GM23338 (cell line): ENCODE measurements at regions not wholly inside any gene's neighbourhood (a gene's known extent, or its start where the extent isn't known, plus 50 kb on each side); places are given as distances from the start of the nearest gene placed in this dataset.

Experiments
- ATAC-seq: fragments of 200-7000 bp; cut with Tn5 transposase; 3 replicates; pipeline ENCODE4 v1.9.1; 2020
- DNase-seq: peaks from one replicate; pipeline ENCODE4 v3.0.0-alpha.2; 2015; ENCODE audit warnings: low spot score
- H2AFZ ChIP-seq: fragments of 200-600 bp; sonication (generic); 2 replicates; pipeline ENCODE4 v1.8.0; 2016; ENCODE audit warnings: antibody characterized with exemption, mild to moderate bottlenecking, moderate library complexity
- H3F3A ChIP-seq: fragments of 200-600 bp; sonication (generic); replicated peaks from 2 replicates; pipeline ENCODE4 v1.8.0; 2017; ENCODE audit warnings: antibody characterized with exemption, mixed run types, low read depth
- H3K27ac ChIP-seq: fragments of 200-600 bp; sonication (generic); 2 replicates; pipeline ENCODE4 v1.6.1; 2016; ENCODE audit warnings: low read depth
- H3K27me3 ChIP-seq: fragments of 200-600 bp; sonication (generic); 2 replicates; pipeline ENCODE4 v1.8.0; 2016; ENCODE audit warnings: mild to moderate bottlenecking, mixed run types, moderate library complexity; ENCODE audit not compliant: insufficient read depth
- H3K36me3 ChIP-seq: fragments of 200-600 bp; sonication (generic); 2 replicates; pipeline ENCODE4 v1.8.0; 2016; ENCODE audit warnings: mild to moderate bottlenecking; ENCODE audit not compliant: insufficient read depth
- H3K4me1 ChIP-seq: fragments of 200-600 bp; sonication (generic); 2 replicates; pipeline ENCODE4 v1.8.0; 2016; ENCODE audit warnings: mild to moderate bottlenecking, moderate library complexity; ENCODE audit not compliant: insufficient read depth
- H3K4me2 ChIP-seq: fragments of 200-600 bp; sonication (generic); 2 replicates; pipeline ENCODE4 v1.7.1; 2017; ENCODE audit warnings: mixed run types
- H3K4me3 ChIP-seq: fragments of 200-600 bp; sonication (generic); 2 replicates; pipeline ENCODE4 v1.6.1; 2016; ENCODE audit warnings: mixed run types
- H3K79me2 ChIP-seq: fragments of 200-600 bp; sonication (generic); replicated peaks from 2 replicates; pipeline ENCODE4 v1.8.0; 2017; ENCODE audit warnings: mild to moderate bottlenecking; ENCODE audit not compliant: insufficient read depth
- H3K9me2 ChIP-seq: fragments of 200-600 bp; sonication (generic); 2 replicates; pipeline ENCODE4 v1.8.0; 2017; ENCODE audit not compliant: insufficient read depth
- H4K20me1 ChIP-seq: fragments of 200-600 bp; sonication (generic); replicated peaks from 2 replicates; pipeline ENCODE4 v1.8.0; 2017; ENCODE audit warnings: mild to moderate bottlenecking; ENCODE audit not compliant: insufficient read depth
- H3K27ac Mint-ChIP-seq: 2 replicates; pipeline ENCODE4 v1.8.0; 2020; ENCODE audit warnings: inconsistent platforms, mild to moderate bottlenecking, moderate library complexity, mixed read lengths
- H3K27me3 Mint-ChIP-seq: 3 replicates; pipeline ENCODE4 v1.8.0; 2022; ENCODE audit warnings: low read depth, mild to moderate bottlenecking, moderate library complexity, mixed read lengths, inconsistent platforms; ENCODE audit not compliant: insufficient read depth, poor library complexity
- H3K36me3 Mint-ChIP-seq: 3 replicates; pipeline ENCODE4 v1.8.0; 2021; ENCODE audit warnings: low read depth, mild to moderate bottlenecking, inconsistent platforms, moderate library complexity, mixed read lengths
- H3K4me1 Mint-ChIP-seq: 3 replicates; pipeline ENCODE4 v1.8.0; 2020; ENCODE audit warnings: mild to moderate bottlenecking, inconsistent platforms, mixed read lengths
- H3K4me3 Mint-ChIP-seq: 3 replicates; pipeline ENCODE4 v1.8.0; 2021; ENCODE audit warnings: moderate library complexity, mild to moderate bottlenecking, inconsistent platforms, mixed read lengths
- H3K9me3 Mint-ChIP-seq: 3 replicates; pipeline ENCODE4 v1.8.0; 2020; ENCODE audit warnings: moderate library complexity, mild to moderate bottlenecking, inconsistent platforms, mixed read lengths
- EZH2 ChIP-seq: fragments of 200-600 bp; sonication (generic); IDR thresholded peaks from one replicate; pipeline ENCODE4 v1.8.0; 2017; ENCODE audit warnings: antibody characterized with exemption, mild to moderate bottlenecking, low read depth; ENCODE audit not compliant: unreplicated experiment
- JUNB ChIP-seq: IDR thresholded peaks from one replicate; pipeline ENCODE4 v1.6.1; 2016; ENCODE audit warnings: antibody characterized with exemption; ENCODE audit not compliant: unreplicated experiment
- NANOG ChIP-seq: IDR thresholded peaks from 2 replicates; pipeline ENCODE4 v1.6.1; 2016; ENCODE audit warnings: antibody characterized with exemption, borderline replicate concordance
- POLR2AphosphoS5 ChIP-seq: IDR thresholded peaks from 2 replicates; pipeline ENCODE4 v1.6.1; 2016; ENCODE audit warnings: antibody characterized with exemption, low read depth
- STAT1 ChIP-seq: IDR thresholded peaks from one replicate; pipeline ENCODE4 v1.6.1; 2016; ENCODE audit warnings: antibody characterized with exemption; ENCODE audit not compliant: unreplicated experiment
- ZNF114 ChIP-seq: fragments of 250-450 bp; sonication (Bioruptor Pico); IDR thresholded peaks from 2 replicates; pipeline ENCODE4 v1.5.0; 2020; ENCODE audit warnings: mild to moderate bottlenecking, moderate library complexity
- TF ChIP-seq, protein P1 (sequence below), 2 experiments: fragments of 200-600 bp in 1 of 2; sonication (generic) in 1 of 2; conservative IDR thresholded peaks; 2 replicates each; pipeline versions ENCODE4 v1.5.1 to v1.6.1; 2016 to 2017; ENCODE audit warnings: antibody characterized with exemption in 2 of 2, low read depth in 2 of 2, mild to moderate bottlenecking in 2 of 2, moderate library complexity in 1 of 2
- TF ChIP-seq, protein P2 (sequence below): IDR thresholded peaks from 2 replicates; pipeline ENCODE4 v1.6.1; 2016; ENCODE audit warnings: antibody characterized with exemption
- TF ChIP-seq, protein P3 (sequence below): IDR thresholded peaks from one replicate; pipeline ENCODE4 v1.6.1; 2018; ENCODE audit warnings: antibody characterized with exemption; ENCODE audit not compliant: unreplicated experiment
- TF ChIP-seq, protein P4 (sequence below): fragments of 250-450 bp; sonication (Bioruptor Pico); IDR thresholded peaks from 2 replicates; pipeline ENCODE4 v1.5.0; 2020; ENCODE audit warnings: mild to moderate bottlenecking, moderate library complexity

DNA sequence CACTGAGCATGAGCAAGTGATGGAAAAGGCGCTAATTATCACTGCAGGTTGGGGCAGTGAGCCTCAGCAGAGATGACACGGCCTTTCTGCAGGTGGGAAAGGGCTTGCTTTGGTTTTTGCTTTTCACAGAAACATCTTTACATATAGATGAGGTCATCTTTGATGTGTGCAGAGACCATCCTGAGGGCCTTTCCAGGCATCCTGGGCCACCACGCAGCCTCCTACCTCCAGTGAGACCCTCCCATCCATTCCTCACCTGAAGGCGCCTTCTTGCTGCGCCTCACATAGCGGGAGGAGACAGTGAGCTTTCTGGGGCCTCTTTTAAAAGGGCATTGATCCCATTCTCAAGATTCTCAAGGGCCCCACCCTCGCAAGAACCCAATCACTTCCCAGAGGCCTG, 235.3 kb upstream of the RAB6C start:
- Mint-ChIP-seq H3K4me3 (no peak overlapping the region), H3K9me3 (no peaks in the 10 kb centered on the region; the same call in 2 of the 3 replicates), H3K27me3 (peaks cover 8% of the 10 kb centered on the region), H3K4me1 (peaks cover 8% of the 10 kb centered on the region; the same call in 1 of the 3 replicates), H3K27ac (no peak overlapping the region), H3K36me3 (no peaks in the 10 kb centered on the region; the same call in 1 of the 3 replicates)
- Histone ChIP-seq H3K36me3 (no peaks in the 10 kb centered on the region), H3K4me3 (no peak overlapping the region), H4K20me1 (no peaks in the 10 kb centered on the region), H3K4me1 (no peaks in the 10 kb centered on the region), H3K27me3 (no peaks in the 10 kb centered on the region), H3F3A (no peaks in the 10 kb centered on the region), H3K79me2 (no peaks in the 10 kb centered on the region), H3K27ac (no peak overlapping the region), H2AFZ (peak overlapping the region; percentile 69; the same call in 1 of the 2 replicates), H3K4me2 (no peak overlapping the region), H3K9me2 (no peaks in the 10 kb centered on the region)
- TF ChIP-seq, protein P1, sequence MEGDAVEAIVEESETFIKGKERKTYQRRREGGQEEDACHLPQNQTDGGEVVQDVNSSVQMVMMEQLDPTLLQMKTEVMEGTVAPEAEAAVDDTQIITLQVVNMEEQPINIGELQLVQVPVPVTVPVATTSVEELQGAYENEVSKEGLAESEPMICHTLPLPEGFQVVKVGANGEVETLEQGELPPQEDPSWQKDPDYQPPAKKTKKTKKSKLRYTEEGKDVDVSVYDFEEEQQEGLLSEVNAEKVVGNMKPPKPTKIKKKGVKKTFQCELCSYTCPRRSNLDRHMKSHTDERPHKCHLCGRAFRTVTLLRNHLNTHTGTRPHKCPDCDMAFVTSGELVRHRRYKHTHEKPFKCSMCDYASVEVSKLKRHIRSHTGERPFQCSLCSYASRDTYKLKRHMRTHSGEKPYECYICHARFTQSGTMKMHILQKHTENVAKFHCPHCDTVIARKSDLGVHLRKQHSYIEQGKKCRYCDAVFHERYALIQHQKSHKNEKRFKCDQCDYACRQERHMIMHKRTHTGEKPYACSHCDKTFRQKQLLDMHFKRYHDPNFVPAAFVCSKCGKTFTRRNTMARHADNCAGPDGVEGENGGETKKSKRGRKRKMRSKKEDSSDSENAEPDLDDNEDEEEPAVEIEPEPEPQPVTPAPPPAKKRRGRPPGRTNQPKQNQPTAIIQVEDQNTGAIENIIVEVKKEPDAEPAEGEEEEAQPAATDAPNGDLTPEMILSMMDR (conservative IDR thresholded peaks at IDR 0.05; ENCODE audit: low read depth in 2 of 2): no peak
- no peak for TF ChIP-seq ZNF114 (CRISPR knock-in tag)
- TF ChIP-seq, protein P2, sequence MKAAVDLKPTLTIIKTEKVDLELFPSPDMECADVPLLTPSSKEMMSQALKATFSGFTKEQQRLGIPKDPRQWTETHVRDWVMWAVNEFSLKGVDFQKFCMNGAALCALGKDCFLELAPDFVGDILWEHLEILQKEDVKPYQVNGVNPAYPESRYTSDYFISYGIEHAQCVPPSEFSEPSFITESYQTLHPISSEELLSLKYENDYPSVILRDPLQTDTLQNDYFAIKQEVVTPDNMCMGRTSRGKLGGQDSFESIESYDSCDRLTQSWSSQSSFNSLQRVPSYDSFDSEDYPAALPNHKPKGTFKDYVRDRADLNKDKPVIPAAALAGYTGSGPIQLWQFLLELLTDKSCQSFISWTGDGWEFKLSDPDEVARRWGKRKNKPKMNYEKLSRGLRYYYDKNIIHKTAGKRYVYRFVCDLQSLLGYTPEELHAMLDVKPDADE: no peak
- no peak for TF ChIP-seq NANOG
- no peak for TF ChIP-seq EZH2
- TF ChIP-seq, protein P3, sequence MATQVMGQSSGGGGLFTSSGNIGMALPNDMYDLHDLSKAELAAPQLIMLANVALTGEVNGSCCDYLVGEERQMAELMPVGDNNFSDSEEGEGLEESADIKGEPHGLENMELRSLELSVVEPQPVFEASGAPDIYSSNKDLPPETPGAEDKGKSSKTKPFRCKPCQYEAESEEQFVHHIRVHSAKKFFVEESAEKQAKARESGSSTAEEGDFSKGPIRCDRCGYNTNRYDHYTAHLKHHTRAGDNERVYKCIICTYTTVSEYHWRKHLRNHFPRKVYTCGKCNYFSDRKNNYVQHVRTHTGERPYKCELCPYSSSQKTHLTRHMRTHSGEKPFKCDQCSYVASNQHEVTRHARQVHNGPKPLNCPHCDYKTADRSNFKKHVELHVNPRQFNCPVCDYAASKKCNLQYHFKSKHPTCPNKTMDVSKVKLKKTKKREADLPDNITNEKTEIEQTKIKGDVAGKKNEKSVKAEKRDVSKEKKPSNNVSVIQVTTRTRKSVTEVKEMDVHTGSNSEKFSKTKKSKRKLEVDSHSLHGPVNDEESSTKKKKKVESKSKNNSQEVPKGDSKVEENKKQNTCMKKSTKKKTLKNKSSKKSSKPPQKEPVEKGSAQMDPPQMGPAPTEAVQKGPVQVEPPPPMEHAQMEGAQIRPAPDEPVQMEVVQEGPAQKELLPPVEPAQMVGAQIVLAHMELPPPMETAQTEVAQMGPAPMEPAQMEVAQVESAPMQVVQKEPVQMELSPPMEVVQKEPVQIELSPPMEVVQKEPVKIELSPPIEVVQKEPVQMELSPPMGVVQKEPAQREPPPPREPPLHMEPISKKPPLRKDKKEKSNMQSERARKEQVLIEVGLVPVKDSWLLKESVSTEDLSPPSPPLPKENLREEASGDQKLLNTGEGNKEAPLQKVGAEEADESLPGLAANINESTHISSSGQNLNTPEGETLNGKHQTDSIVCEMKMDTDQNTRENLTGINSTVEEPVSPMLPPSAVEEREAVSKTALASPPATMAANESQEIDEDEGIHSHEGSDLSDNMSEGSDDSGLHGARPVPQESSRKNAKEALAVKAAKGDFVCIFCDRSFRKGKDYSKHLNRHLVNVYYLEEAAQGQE: no peak
- TF ChIP-seq, protein P4, sequence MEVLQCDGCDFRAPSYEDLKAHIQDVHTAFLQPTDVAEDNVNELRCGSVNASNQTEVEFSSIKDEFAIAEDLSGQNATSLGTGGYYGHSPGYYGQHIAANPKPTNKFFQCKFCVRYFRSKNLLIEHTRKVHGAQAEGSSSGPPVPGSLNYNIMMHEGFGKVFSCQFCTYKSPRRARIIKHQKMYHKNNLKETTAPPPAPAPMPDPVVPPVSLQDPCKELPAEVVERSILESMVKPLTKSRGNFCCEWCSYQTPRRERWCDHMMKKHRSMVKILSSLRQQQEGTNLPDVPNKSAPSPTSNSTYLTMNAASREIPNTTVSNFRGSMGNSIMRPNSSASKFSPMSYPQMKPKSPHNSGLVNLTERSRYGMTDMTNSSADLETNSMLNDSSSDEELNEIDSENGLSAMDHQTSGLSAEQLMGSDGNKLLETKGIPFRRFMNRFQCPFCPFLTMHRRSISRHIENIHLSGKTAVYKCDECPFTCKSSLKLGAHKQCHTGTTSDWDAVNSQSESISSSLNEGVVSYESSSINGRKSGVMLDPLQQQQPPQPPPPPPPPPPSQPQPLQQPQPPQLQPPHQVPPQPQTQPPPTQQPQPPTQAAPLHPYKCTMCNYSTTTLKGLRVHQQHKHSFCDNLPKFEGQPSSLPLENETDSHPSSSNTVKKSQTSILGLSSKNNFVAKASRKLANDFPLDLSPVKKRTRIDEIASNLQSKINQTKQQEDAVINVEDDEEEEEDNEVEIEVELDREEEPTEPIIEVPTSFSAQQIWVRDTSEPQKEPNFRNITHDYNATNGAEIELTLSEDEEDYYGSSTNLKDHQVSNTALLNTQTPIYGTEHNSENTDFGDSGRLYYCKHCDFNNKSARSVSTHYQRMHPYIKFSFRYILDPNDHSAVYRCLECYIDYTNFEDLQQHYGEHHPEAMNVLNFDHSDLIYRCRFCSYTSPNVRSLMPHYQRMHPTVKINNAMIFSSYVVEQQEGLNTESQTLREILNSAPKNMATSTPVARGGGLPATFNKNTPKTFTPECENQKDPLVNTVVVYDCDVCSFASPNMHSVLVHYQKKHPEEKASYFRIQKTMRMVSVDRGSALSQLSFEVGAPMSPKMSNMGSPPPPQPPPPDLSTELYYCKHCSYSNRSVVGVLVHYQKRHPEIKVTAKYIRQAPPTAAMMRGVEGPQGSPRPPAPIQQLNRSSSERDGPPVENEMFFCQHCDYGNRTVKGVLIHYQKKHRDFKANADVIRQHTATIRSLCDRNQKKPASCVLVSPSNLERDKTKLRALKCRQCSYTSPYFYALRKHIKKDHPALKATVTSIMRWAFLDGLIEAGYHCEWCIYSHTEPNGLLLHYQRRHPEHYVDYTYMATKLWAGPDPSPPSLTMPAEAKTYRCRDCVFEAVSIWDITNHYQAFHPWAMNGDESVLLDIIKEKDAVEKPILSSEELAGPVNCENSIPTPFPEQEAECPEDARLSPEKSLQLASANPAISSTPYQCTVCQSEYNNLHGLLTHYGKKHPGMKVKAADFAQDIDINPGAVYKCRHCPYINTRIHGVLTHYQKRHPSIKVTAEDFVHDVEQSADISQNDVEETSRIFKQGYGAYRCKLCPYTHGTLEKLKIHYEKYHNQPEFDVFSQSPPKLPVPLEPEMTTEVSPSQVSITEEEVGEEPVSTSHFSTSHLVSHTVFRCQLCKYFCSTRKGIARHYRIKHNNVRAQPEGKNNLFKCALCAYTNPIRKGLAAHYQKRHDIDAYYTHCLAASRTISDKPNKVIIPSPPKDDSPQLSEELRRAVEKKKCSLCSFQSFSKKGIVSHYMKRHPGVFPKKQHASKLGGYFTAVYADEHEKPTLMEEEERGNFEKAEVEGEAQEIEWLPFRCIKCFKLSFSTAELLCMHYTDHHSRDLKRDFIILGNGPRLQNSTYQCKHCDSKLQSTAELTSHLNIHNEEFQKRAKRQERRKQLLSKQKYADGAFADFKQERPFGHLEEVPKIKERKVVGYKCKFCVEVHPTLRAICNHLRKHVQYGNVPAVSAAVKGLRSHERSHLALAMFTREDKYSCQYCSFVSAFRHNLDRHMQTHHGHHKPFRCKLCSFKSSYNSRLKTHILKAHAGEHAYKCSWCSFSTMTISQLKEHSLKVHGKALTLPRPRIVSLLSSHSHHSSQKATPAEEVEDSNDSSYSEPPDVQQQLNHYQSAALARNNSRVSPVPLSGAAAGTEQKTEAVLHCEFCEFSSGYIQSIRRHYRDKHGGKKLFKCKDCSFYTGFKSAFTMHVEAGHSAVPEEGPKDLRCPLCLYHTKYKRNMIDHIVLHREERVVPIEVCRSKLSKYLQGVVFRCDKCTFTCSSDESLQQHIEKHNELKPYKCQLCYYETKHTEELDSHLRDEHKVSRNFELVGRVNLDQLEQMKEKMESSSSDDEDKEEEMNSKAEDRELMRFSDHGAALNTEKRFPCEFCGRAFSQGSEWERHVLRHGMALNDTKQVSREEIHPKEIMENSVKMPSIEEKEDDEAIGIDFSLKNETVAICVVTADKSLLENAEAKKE: no peak
- TF ChIP-seq POLR2AphosphoS5: no peak
- TF ChIP-seq STAT1: no peak
- TF ChIP-seq JUNB: no peak
- DNase-seq (no peak), ATAC-seq (no peak)
